ENCODE measurements at regions not wholly inside any gene's neighbourhood (a gene's known extent, or its start where the extent isn't known, plus 50 kb on each side); places are given as distances from the start of the nearest gene placed in this dataset.

DNA sequence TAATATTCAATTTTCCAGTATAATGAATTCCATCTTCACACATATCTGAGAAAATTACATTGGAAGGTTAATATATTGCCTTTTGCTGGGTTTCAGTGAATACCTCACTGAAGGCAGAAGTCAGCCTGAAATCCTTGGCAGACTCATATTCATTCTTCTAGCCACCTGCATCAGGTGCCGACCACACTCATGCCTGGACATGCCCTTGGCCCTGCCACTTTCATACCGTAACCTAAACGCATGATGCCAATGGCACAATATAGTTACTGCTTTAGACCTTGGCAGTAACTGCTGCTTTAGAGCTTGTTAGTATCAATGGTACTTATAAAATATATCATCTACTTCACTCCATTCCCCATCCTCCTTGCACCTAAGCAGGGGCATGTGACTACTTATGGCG is 817.6 kb upstream of the CDH8 start:
- DNase-seq (no peak), ATAC-seq (ENCODE audit: low read depth) (no peak)
- TF ChIP-seq, protein P1, sequence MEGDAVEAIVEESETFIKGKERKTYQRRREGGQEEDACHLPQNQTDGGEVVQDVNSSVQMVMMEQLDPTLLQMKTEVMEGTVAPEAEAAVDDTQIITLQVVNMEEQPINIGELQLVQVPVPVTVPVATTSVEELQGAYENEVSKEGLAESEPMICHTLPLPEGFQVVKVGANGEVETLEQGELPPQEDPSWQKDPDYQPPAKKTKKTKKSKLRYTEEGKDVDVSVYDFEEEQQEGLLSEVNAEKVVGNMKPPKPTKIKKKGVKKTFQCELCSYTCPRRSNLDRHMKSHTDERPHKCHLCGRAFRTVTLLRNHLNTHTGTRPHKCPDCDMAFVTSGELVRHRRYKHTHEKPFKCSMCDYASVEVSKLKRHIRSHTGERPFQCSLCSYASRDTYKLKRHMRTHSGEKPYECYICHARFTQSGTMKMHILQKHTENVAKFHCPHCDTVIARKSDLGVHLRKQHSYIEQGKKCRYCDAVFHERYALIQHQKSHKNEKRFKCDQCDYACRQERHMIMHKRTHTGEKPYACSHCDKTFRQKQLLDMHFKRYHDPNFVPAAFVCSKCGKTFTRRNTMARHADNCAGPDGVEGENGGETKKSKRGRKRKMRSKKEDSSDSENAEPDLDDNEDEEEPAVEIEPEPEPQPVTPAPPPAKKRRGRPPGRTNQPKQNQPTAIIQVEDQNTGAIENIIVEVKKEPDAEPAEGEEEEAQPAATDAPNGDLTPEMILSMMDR (IDR thresholded peaks at IDR 0.05), result no peak
- no peak overlapping the region for H3K4me3 Mint-ChIP-seq
- H3K27ac Mint-ChIP-seq, result no peak overlapping the region
- no peaks in the 10 kb centered on the region for H3K4me1 Mint-ChIP-seq
- no peaks in the 10 kb centered on the region for H3K27me3 Mint-ChIP-seq
- H3K36me3 Mint-ChIP-seq (ENCODE audit: low read depth), result no peaks in the 10 kb centered on the region
- POLR2A ChIA-PET, result no interaction called here
- peaks cover 12% of the 10 kb centered on the region for H3K9me3 Mint-ChIP-seq
- intact Hi-C loops (cut with micrococcal nuclease), result no loop called here
- CTCF ChIA-PET, result no interaction called here

DNA sequence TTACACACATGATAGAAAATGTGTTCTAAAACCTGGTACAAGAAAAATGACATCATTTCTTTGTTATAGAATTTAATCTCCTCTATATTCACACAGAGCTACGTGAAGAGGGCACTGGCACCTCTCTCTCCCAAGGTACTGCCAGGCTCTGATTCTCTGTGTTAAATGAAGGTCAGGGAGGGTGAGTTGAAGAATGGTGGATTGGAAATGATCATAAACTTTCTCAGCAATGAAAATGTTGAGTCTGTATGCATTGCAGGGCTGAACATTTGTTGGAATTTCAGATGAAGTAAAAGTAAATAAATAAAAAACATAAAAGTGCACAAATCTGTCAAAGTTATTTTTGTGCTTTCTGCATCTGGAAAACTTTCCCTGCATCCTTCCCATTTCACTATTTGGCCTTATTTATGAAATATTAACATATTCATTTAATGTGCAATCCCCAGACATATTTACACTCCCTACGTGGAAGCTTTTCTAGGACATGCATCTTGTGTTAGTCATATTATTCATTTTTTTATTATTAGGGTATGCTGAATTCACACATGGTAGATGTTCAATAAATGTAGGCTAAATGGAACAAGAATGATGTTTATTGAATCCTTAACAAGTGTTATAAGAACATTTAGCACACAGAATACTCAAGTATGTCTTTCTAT is 810.3 kb upstream of the CDH8 start:
- ATAC-seq (ENCODE audit: low read depth) (no peak), DNase-seq (no peak)
- H3K36me3 Mint-ChIP-seq (ENCODE audit: low read depth), result no peaks in the 10 kb centered on the region
- ChIA-PET POLR2A (no interaction called here), CTCF (no interaction called here)
- intact Hi-C loops (cut with micrococcal nuclease), result no loop called here
- no peak overlapping the region for H3K27ac Mint-ChIP-seq
- H3K9me3 Mint-ChIP-seq, result peaks cover 11% of the 10 kb centered on the region
- H3K4me3 Mint-ChIP-seq, result no peak overlapping the region
- H3K4me1 Mint-ChIP-seq, result no peaks in the 10 kb centered on the region
- H3K27me3 Mint-ChIP-seq, result no peaks in the 10 kb centered on the region
- TF ChIP-seq, protein P1 (IDR thresholded peaks at IDR 0.05), result no peak

- no peaks in the 10 kb centered on the region for H3K36me3 Mint-ChIP-seq (ENCODE audit: low read depth)
- peaks cover 9% of the 10 kb centered on the region for H3K9me3 Mint-ChIP-seq
- H3K27me3 Mint-ChIP-seq, result no peaks in the 10 kb centered on the region
- POLR2A ChIA-PET, result no interaction called here
- no peaks in the 10 kb centered on the region for H3K4me1 Mint-ChIP-seq
- no peak for ATAC-seq (ENCODE audit: low read depth)
- CTCF ChIA-PET, result no interaction called here
- H3K4me3 Mint-ChIP-seq, result no peak overlapping the region
- H3K27ac Mint-ChIP-seq, result no peak overlapping the region
- TF ChIP-seq, protein P1 (IDR thresholded peaks at IDR 0.05), result no peak
- no peak for DNase-seq
- intact Hi-C loops (cut with micrococcal nuclease), result no loop called here
Measured at GRCh38 chr16:62832214-62832613, 796.0 kb upstream of the CDH8 start.

- ChIA-PET POLR2A (no interaction called here), CTCF (no interaction called here)
- no peak overlapping the region for H3K4me3 Mint-ChIP-seq
- no peak for DNase-seq
- TF ChIP-seq, protein P1 (IDR thresholded peaks at IDR 0.05), result no peak
- peaks cover 9% of the 10 kb centered on the region for H3K9me3 Mint-ChIP-seq
- H3K36me3 Mint-ChIP-seq (ENCODE audit: low read depth), result no peaks in the 10 kb centered on the region
- no peaks in the 10 kb centered on the region for H3K4me1 Mint-ChIP-seq
- ATAC-seq (ENCODE audit: low read depth), result no peak
- intact Hi-C loops (cut with micrococcal nuclease), result no loop called here
- no peak overlapping the region for H3K27ac Mint-ChIP-seq
- no peaks in the 10 kb centered on the region for H3K27me3 Mint-ChIP-seq
Measured at GRCh38 chr16:62831235-62831850, 795.1 kb upstream of the CDH8 start.

- Mint-ChIP-seq H3K36me3 (ENCODE audit: low read depth) (no peaks in the 10 kb centered on the region), H3K27me3 (no peaks in the 10 kb centered on the region)
- POLR2A ChIA-PET, result no interaction called here
Measured at GRCh38 chr16:62829607-62830006, 793.4 kb upstream of the CDH8 start.

More at GRCh38 chr16:62829607-62830006, 793.4 kb upstream of the CDH8 start:
- ATAC-seq (ENCODE audit: low read depth) (no peak), DNase-seq (no peak)
- Mint-ChIP-seq H3K4me1 (no peaks in the 10 kb centered on the region), H3K27ac (no peak overlapping the region), H3K9me3 (peaks cover 7% of the 10 kb centered on the region), H3K4me3 (no peak overlapping the region)
- CTCF ChIA-PET, result no interaction called here
- intact Hi-C loops (cut with micrococcal nuclease), result no loop called here
- TF ChIP-seq, protein P1 (IDR thresholded peaks at IDR 0.05), result no peak

Data from activated B cell treated with CpG ODN at 0.5 μM for 24 hours (primary cell).